LoVo (cell line): ENCODE measurements at regions not wholly inside any gene's neighbourhood (a gene's known extent, or its start where the extent isn't known, plus 50 kb on each side); places are given as distances from the start of the nearest gene placed in this dataset.
A peak's percentile ranks its signal among the peaks of the same experiment; 100 is the strongest.
"Not testable (repeated sequence)": the region's sequence is repeated elsewhere in the genome, so short reads cannot be mapped to it uniquely, and the experiment has no call there.

Source experiments
- DNase-seq: peaks from one replicate; pipeline ENCODE4 v3.0.0-alpha.2; 2016; ENCODE audit warnings: low spot score

DNA sequence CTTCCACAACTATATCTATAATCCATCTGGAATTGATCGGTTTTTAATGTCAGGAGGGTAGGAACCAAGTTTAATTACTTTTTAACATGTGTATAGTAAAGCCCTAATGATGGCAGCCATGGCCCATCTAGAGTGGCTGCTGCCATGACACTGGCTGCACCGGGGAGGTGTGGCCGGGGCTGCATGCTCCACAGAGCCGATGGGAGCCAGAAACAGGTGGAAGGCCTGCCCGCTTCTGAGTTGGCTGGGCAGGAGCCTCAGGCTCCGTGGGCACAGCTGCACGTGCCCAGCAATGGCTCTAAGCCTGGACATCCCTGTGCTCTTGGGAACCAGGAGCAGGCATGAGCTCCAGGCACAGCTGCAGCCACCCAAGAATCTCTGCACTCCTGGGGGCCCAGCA is 73.0 kb downstream of the GBP6 start:
- no peak for DNase-seq

- DNase-seq: not testable (repeated sequence)
These were observed 74.4 kb downstream of the GBP6 start for GRCh38 chr1:89438301-89438700.

DNA sequence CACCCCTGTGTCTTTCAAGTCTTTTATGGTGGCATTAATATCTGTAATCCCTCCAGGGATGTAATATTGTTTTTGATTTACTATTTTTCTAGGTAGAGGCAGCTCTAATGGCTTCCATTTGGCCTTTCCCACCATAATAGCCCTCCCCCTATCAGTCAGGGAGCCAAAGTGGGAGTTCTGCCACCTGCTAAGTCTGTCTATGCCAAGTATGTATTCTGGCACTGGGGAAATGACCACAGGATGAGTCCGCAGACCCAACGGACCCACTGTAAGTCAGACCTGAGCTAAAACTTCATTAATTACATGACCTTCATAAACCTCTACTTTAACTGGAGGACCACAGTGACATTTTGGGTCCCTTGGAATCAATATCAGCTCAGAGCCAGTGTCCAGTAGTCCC is 77.1 kb downstream of the GBP6 start:
- no peak for DNase-seq

- DNase-seq: no peak
These were observed 79.8 kb upstream of the LRRC8B start for GRCh38 chr1:89444791-89445190.

DNA sequence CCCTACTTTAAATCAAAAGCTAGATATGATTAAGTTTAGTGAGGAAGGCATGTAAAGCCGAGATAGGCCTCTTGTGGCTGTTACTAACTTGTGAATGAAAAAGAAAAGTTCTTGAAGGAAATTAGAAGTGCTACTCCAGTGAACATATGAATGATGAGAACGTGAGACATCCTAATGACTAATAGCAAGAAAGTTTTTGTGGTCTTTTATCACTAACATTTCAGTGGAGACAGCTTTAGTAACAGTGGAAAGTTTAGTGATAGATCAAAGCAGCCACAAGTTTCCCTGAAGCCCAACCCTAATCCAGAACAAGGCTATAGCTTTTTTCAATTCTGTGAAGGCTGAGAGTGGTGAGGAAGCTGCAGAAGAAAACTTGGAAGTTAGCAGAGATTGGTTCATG is 73.6 kb upstream of the LRRC8B start:
- no peak for DNase-seq

DNA sequence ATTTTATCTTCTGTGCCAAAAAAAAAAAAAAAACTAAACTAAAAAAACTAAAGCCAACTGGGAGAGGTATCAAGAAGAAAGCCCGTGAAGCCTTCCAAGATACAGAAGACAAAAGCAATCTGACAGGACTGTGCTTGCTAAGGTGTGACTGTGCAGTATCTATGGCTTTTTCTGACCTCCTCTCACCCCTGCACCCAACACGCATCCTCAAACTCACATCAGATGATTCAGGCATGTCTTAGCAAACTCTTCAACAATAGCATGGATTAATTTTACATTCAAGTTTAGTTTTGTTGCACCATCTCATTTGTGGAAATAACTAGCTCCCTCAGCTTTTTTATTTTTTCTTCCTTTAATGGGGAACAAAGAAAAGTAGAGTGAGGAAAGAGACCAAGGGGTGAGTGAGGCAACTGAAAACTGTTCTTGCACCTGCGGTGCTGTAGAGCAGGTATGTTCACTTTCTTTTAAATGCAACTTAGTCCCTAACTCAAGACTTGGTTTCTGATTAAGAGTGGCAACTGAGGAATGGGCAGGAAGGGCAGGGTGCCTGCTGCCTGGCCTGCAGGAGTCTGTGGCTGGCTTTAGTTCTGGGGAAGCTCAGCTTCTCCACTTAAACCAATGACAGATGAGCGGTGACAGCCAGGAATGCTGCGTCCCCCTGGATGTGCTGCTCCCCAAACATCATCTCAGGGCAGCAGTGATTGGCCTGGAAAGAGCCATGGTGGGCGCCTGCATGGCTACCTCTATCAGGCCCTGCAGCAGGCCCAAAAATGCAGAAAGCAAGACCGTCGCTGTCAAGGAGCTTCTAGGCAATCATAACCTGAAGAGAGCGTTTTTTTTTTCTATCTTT is 71.3 kb upstream of the LRRC8B start:
- no peak for DNase-seq

- peak; percentile 38 for DNase-seq
These were observed 69.6 kb upstream of the LRRC8B start for GRCh38 chr1:89454845-89455521.

GRCh38 chr1:89457046-89457445 is 67.6 kb upstream of the LRRC8B start:
- DNase-seq: no peak

DNA sequence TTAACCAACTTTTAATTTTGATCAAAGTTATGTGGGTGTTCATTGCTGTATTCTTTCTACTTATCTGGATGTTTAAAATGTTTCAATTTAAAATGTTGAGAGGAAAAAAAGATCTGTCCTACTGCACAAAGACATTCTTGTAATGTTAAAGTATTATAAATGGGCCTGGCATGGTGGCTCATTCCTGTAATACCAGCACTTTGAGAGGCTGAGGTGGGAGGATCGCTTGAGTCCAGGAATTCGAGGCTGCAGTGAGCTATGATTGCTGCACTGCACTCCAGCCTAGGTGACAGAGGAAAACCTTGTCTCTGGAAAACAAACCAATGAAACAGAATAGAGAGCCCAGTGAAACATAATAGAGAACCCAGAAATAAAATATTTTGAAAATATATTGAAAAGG is 65.5 kb upstream of the LRRC8B start:
- DNase-seq: no peak

- no peak for DNase-seq
These were observed 64.3 kb upstream of the LRRC8B start for GRCh38 chr1:89460325-89460724.

DNA sequence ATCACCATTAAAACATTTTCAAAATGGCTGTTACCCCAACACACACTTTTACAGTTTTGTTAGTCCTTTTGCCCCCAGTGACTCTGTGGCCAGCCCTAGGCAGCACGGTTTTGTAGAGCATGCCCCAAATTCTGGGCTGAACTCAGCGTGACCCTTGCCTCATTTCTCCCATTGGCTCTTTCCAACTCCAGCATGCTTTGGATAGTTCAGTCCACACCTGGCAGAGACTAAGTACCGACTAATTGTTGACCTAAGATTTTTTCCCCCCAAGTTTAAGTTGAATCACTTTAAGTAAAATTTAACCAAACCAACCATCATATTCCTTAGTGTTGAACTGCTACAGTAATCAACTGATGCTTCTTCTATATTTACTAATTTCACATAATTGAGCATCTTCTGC is 62.4 kb upstream of the LRRC8B start:
- DNase-seq: no peak

DNA sequence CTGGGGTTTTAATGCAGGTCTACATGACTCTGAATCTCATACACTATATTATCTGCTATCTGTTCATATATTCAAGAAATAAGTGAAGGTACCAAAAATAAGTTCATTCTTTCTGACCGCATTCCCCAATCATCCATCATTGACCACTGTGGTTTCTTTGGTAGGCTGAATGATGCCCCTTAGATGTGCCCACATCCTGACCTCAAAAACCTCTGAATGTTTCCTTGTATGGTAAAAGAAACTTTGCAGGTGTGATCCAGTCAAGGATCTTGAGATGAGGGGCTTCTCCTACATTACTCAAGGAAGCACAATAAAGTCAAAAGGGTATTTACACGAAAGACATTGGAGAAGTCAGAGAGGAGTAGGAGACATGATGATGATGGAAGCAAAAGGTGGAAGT is 60.6 kb upstream of the LRRC8B start:
- no peak for DNase-seq

DNA sequence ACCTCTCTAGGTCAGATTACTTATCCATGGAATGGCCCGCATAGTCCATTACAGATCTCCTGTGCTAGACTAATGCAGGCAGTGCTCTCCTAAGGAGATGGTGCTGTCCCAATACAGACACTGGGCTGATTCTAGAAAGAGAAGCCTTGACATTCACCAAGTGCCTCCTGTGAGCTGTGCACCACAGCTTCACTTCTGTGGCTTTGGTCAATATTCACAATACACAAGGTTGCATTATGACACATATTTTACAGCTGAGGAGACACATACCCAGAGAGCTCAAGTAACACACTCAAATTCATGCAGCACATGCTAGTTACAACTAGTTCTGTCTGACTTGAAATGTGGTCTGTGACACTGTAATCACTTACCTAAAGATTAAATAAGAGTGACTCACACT is 59.4 kb upstream of the LRRC8B start:
- no peak for DNase-seq

GRCh38 chr1:89466307-89466930 is 58.2 kb upstream of the LRRC8B start:
- DNase-seq: no peak

DNA sequence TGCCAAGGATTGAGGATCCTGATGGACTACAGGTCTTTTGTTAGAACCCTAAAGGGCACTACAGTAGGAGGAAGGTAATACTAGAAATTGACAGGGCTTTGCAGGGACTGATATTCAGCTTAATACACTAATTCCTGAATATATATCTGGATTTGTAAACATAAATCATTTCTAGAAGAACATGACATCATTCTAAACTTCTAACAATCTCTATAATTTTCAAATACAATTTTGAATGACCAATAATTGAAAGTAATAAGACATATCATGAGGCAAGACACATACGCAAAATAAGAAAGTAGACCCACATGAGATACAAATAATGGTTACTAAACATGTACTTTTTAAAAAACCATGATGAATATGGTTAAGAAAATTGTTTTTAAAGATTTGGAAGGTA is 52.4 kb upstream of the LRRC8B start:
- DNase-seq: no peak

- no peak for DNase-seq
These were observed 51.7 kb upstream of the LRRC8B start for GRCh38 chr1:89472886-89473417.
